H9 (cell line): ENCODE measurements at regions not wholly inside any gene's neighbourhood (a gene's known extent, or its start where the extent isn't known, plus 50 kb on each side); places are given as distances from the start of the nearest gene placed in this dataset.

ENCODE experiments used
- DNase-seq: peaks from one replicate; pipeline ENCODE4 v3.0.0-alpha.2; 2017
- H2AFZ ChIP-seq: one replicate; pipeline ENCODE4 v1.6.1; 2013; ENCODE audit warnings: mild to moderate bottlenecking, low read length, control low read depth, moderate library complexity
- H2AK5ac ChIP-seq: 2 replicates; pipeline ENCODE4 v1.6.1; 2013; ENCODE audit warnings: low read length, control low read depth, mixed read lengths; ENCODE audit not compliant: insufficient read length
- H2BK120ac ChIP-seq: one replicate; pipeline ENCODE4 v1.6.1; 2013; ENCODE audit warnings: low read depth, mild to moderate bottlenecking, low read length, control low read depth, inconsistent platforms; ENCODE audit not compliant: poor library complexity, severe bottlenecking
- H2BK12ac ChIP-seq: 2 replicates; pipeline ENCODE4 v1.6.1; 2013; ENCODE audit warnings: low read length, control low read depth, mixed read lengths, low read depth; ENCODE audit not compliant: insufficient read length
- H2BK15ac ChIP-seq: 2 replicates; pipeline ENCODE4 v1.6.1; 2013; ENCODE audit warnings: low read depth, low read length, control low read depth
- H2BK20ac ChIP-seq: one replicate; pipeline ENCODE4 v1.6.1; 2013; ENCODE audit warnings: low read depth, mild to moderate bottlenecking, low read length, control low read depth, inconsistent platforms; ENCODE audit not compliant: poor library complexity, severe bottlenecking
- H2BK5ac ChIP-seq: 2 replicates; pipeline ENCODE4 v1.6.1; 2013; ENCODE audit warnings: low read length, control low read depth, mixed read lengths; ENCODE audit not compliant: insufficient read length
- H3K14ac ChIP-seq: 2 replicates; pipeline ENCODE4 v1.6.1; 2013; ENCODE audit warnings: low read length, control low read depth; ENCODE audit not compliant: insufficient read depth
- H3K18ac ChIP-seq: 2 replicates; pipeline ENCODE4 v1.6.1; 2013; ENCODE audit warnings: low read depth, mild to moderate bottlenecking, mixed read lengths, low read length, control low read depth; ENCODE audit not compliant: insufficient read length
- H3K23ac ChIP-seq: 2 replicates; pipeline ENCODE4 v1.6.1; 2013; ENCODE audit warnings: low read length, control low read depth, mixed read lengths, low read depth; ENCODE audit not compliant: insufficient read length
- H3K23me2 ChIP-seq: 2 replicates; pipeline ENCODE4 v1.6.1; 2013; ENCODE audit warnings: low read depth, mild to moderate bottlenecking, mixed read lengths, low read length, control low read depth; ENCODE audit not compliant: insufficient read length, poor library complexity, severe bottlenecking
- H3K27ac ChIP-seq: 2 replicates; pipeline ENCODE4 v1.5.1; 2013; ENCODE audit warnings: low read length, control low read depth, mixed read lengths, low read depth; ENCODE audit not compliant: insufficient read length
- H3K27me3 ChIP-seq: 2 replicates; pipeline ENCODE4 v1.6.1; 2013; ENCODE audit warnings: low read length, control low read depth, inconsistent platforms; ENCODE audit not compliant: insufficient read depth
- H3K4ac ChIP-seq: 2 replicates; pipeline ENCODE4 v1.6.1; 2013; ENCODE audit warnings: low read depth, mild to moderate bottlenecking, control low read depth, inconsistent platforms, low read length, moderate library complexity
- H3K4me1 ChIP-seq: 2 replicates; pipeline ENCODE4 v1.6.1; 2013; ENCODE audit warnings: low read length, control low read depth, inconsistent platforms; ENCODE audit not compliant: insufficient read depth
- H3K4me2 ChIP-seq: 2 replicates; pipeline ENCODE4 v1.6.1; 2013; ENCODE audit warnings: low read length, control low read depth, mixed read lengths; ENCODE audit not compliant: insufficient read length, insufficient read depth
- H3K56ac ChIP-seq: 2 replicates; pipeline ENCODE4 v1.6.1; 2013; ENCODE audit warnings: low read depth, mild to moderate bottlenecking, mixed read lengths, low read length, control low read depth; ENCODE audit not compliant: insufficient read length
- H3K79me1 ChIP-seq: 2 replicates; pipeline ENCODE4 v1.6.1; 2013; ENCODE audit warnings: low read depth, mild to moderate bottlenecking, moderate library complexity, low read length, control low read depth, inconsistent platforms; ENCODE audit not compliant: insufficient read depth, poor library complexity, severe bottlenecking
- H3K79me2 ChIP-seq: 2 replicates; pipeline ENCODE4 v1.6.1; 2013; ENCODE audit warnings: low read length, control low read depth, inconsistent platforms; ENCODE audit not compliant: insufficient read depth
- H3K9ac ChIP-seq: 2 replicates; pipeline ENCODE4 v1.6.1; 2013; ENCODE audit warnings: low read length, control low read depth, mixed read lengths; ENCODE audit not compliant: insufficient read length; ENCODE audit errors: extremely low read depth
- H3K9me3 ChIP-seq: one replicate; pipeline ENCODE4 v1.6.1; 2013; ENCODE audit warnings: low read depth, low read length, inconsistent platforms; ENCODE audit not compliant: control insufficient read depth
- H3T11ph ChIP-seq: one replicate; pipeline ENCODE4 v1.6.1; 2013; ENCODE audit warnings: mild to moderate bottlenecking, low read length, control low read depth, inconsistent platforms
- H4K20me1 ChIP-seq: one replicate; pipeline ENCODE4 v1.6.1; 2013; ENCODE audit not compliant: control insufficient read depth, insufficient read length, insufficient read depth
- H4K5ac ChIP-seq: 2 replicates; pipeline ENCODE4 v1.6.1; 2013; ENCODE audit warnings: low read depth, mild to moderate bottlenecking, mixed read lengths, low read length, control low read depth; ENCODE audit not compliant: insufficient read length
- H4K8ac ChIP-seq: replicated peaks from 2 replicates; pipeline ENCODE4 v1.6.1; 2013; ENCODE audit warnings: low read length, control low read depth, mixed read lengths, low read depth; ENCODE audit not compliant: insufficient read length
- H4K91ac ChIP-seq: 2 replicates; pipeline ENCODE4 v1.6.1; 2013; ENCODE audit warnings: low read depth, mild to moderate bottlenecking, moderate library complexity, mixed read lengths, low read length, control low read depth; ENCODE audit not compliant: insufficient read length
- H3K27ac Mint-ChIP-seq, 3 experiments: 2 replicates in 2 of 3; 3 replicates in 1 of 3; pipeline ENCODE4 v1.8.0; 2020 to 2021; ENCODE audit warnings: mixed read lengths in 3 of 3, mild to moderate bottlenecking in 1 of 3, moderate library complexity in 1 of 3
- H3K27me3 Mint-ChIP-seq: 2 replicates; pipeline ENCODE4 v1.8.0; 2021; ENCODE audit warnings: low read depth, mild to moderate bottlenecking, moderate library complexity, mixed read lengths
- H3K36me3 Mint-ChIP-seq, 3 experiments: 2 replicates in 2 of 3; 3 replicates in 1 of 3; pipeline ENCODE4 v1.8.0; 2020 to 2021; ENCODE audit warnings: low read depth in 3 of 3, mixed read lengths in 3 of 3; ENCODE audit not compliant: insufficient read depth in 1 of 3
- H3K4me1 Mint-ChIP-seq, 2 experiments: 2 replicates each; pipeline ENCODE4 v1.8.0; 2020; ENCODE audit warnings: mixed read lengths in 2 of 2
- H3K4me3 Mint-ChIP-seq, 2 experiments: 2 replicates in 1 of 2; 3 replicates in 1 of 2; pipeline ENCODE4 v1.8.0; 2020 to 2021; ENCODE audit warnings: mild to moderate bottlenecking in 2 of 2, mixed read lengths in 2 of 2, moderate library complexity in 1 of 2
- H3K9me3 Mint-ChIP-seq, 2 experiments: 2 replicates in 1 of 2; 3 replicates in 1 of 2; pipeline ENCODE4 v1.8.0; 2020; ENCODE audit warnings: mild to moderate bottlenecking in 2 of 2, mixed read lengths in 2 of 2, moderate library complexity in 1 of 2
- CTCF ChIP-seq: fragments of 200-600 bp; sonication (generic); conservative IDR thresholded peaks from 3 replicates; pipeline ENCODE4 v1.8.0; 2021; ENCODE audit warnings: antibody characterized with exemption, mild to moderate bottlenecking
- WGBS: extraction: QIAGEN DNeasy Blood & Tissue Kit; methylation state at CpG from one replicate; pipeline ENCODE4 v1.1.7; 2013; ENCODE audit warnings: missing lambda C conversion rate, low lambda C conversion rate, mixed read lengths; ENCODE audit not compliant: insufficient read length; ENCODE audit errors: extremely low coverage; 5-methylcytosine and 5-hydroxymethylcytosine counted together

DNA sequence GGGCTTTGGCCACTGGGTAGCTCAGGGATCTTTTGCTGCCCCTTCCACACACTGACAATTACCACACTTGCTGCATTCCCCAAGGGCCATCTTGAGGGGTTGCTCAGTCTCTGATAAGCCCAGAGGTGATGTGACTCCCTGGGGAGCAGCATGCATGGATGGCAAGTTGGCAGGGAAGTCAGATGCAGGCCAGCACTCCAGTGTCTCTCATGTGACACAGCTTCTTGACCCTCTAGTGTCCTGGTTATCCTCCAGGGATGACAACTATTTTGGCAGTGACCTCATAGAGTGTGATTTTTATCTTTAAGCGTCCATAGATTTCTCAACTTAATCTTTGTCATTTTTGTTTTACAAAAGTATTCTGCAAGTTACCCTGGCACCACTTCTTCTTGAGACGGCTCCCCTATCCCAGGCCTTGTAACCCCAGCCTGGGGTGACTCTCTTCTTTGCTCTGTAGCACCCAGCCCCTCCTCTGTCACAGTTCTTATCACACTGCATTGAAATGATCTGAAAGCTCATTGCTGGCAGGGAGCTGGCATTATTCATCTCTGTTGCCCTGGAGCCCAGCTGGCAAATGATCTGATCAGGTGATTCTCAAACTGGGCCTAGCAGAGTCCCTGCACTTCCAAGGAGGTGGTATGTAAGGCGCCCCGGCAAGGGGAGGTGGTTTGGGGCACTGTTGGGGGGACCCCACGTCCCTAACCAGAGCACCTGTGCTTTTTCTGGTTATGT, 72.6 kb downstream of the TENT5C start:
- Histone ChIP-seq H2BK5ac (no peak overlapping the region), H2AFZ (no peak overlapping the region), H3K4me2 (no peak overlapping the region), H3K9me3 (no peaks in the 10 kb centered on the region), H3K27ac (no peak overlapping the region), H3K79me1 (no peaks in the 10 kb centered on the region), H2BK120ac (no peak overlapping the region), H4K5ac (no peak overlapping the region), H3K14ac (no peak overlapping the region), H4K91ac (no peak overlapping the region), H3K4me1 (no peaks in the 10 kb centered on the region), H4K20me1 (no peaks in the 10 kb centered on the region), H3K4ac (no peak overlapping the region), H2AK5ac (no peak overlapping the region), H2BK15ac (no peak overlapping the region), H4K8ac (no peak overlapping the region), H3K18ac (no peak overlapping the region), H3K9ac (no peak overlapping the region), H3K27me3 (no peaks in the 10 kb centered on the region), H3K56ac (no peak overlapping the region), H3K23ac (no peak overlapping the region), H2BK12ac (no peak overlapping the region), H3K23me2 (no peaks in the 10 kb centered on the region), H2BK20ac (no peak overlapping the region), H3T11ph (no peak overlapping the region), H3K79me2 (no peaks in the 10 kb centered on the region)
- DNase-seq: no peak
- Mint-ChIP-seq H3K36me3 (no peaks in the 10 kb centered on the region), H3K4me1 (peaks cover 13 to 23% of the 10 kb centered on the region in 2 experiments), H3K27ac (peak overlapping the region in 1 of 3 experiments; percentile 4; a peak in 2 of 7 replicates), H3K4me3 (no peak overlapping the region), H3K9me3 (no peaks in the 10 kb centered on the region), H3K27me3 (peaks cover 1% of the 10 kb centered on the region; the same call in 1 of the 2 replicates)
- no CpG with 5 or more reads among the region's 5 CpGs for WGBS
- no peak for TF ChIP-seq CTCF
